ENCODE measurements at regions not wholly inside any gene's neighbourhood (a gene's known extent, or its start where the extent isn't known, plus 50 kb on each side); places are given as distances from the start of the nearest gene placed in this dataset.

DNA sequence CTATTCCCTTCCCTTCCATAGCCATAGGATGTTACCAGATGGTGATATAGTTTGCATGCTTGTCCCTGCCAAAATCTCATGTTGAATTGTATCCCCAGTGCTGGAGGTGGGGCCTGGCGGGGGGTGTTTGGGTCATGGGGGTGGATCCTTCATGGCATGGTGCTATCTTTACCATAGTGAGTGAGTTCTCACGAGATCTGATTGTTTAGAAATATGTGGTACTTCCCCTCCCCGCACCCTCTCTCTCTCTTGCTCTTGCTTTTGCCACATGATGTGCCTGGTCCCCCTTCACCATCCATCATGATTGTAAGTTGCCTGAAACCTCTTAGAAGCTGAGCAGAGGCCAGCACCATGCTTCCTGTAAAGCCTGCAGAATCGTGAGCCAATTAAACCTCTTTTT is 181.3 kb downstream of the CAND1 start:
- TF ChIP-seq TAF1 (conservative IDR thresholded peaks at IDR 0.05) (no peak), RAD21 (IDR thresholded peaks at IDR 0.05) (no peak), YY1 (IDR thresholded peaks at IDR 0.05) (no peak), JUND (IDR thresholded peaks at IDR 0.05) (no peak)
- TF ChIP-seq, protein P1, sequence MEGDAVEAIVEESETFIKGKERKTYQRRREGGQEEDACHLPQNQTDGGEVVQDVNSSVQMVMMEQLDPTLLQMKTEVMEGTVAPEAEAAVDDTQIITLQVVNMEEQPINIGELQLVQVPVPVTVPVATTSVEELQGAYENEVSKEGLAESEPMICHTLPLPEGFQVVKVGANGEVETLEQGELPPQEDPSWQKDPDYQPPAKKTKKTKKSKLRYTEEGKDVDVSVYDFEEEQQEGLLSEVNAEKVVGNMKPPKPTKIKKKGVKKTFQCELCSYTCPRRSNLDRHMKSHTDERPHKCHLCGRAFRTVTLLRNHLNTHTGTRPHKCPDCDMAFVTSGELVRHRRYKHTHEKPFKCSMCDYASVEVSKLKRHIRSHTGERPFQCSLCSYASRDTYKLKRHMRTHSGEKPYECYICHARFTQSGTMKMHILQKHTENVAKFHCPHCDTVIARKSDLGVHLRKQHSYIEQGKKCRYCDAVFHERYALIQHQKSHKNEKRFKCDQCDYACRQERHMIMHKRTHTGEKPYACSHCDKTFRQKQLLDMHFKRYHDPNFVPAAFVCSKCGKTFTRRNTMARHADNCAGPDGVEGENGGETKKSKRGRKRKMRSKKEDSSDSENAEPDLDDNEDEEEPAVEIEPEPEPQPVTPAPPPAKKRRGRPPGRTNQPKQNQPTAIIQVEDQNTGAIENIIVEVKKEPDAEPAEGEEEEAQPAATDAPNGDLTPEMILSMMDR (IDR thresholded peaks at IDR 0.05; ENCODE audit: low read depth, low read length, missing input control), result no peak
- TF ChIP-seq, protein P2, sequence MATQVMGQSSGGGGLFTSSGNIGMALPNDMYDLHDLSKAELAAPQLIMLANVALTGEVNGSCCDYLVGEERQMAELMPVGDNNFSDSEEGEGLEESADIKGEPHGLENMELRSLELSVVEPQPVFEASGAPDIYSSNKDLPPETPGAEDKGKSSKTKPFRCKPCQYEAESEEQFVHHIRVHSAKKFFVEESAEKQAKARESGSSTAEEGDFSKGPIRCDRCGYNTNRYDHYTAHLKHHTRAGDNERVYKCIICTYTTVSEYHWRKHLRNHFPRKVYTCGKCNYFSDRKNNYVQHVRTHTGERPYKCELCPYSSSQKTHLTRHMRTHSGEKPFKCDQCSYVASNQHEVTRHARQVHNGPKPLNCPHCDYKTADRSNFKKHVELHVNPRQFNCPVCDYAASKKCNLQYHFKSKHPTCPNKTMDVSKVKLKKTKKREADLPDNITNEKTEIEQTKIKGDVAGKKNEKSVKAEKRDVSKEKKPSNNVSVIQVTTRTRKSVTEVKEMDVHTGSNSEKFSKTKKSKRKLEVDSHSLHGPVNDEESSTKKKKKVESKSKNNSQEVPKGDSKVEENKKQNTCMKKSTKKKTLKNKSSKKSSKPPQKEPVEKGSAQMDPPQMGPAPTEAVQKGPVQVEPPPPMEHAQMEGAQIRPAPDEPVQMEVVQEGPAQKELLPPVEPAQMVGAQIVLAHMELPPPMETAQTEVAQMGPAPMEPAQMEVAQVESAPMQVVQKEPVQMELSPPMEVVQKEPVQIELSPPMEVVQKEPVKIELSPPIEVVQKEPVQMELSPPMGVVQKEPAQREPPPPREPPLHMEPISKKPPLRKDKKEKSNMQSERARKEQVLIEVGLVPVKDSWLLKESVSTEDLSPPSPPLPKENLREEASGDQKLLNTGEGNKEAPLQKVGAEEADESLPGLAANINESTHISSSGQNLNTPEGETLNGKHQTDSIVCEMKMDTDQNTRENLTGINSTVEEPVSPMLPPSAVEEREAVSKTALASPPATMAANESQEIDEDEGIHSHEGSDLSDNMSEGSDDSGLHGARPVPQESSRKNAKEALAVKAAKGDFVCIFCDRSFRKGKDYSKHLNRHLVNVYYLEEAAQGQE (IDR thresholded peaks at IDR 0.05), result no peak
